ENCODE measurements at regions not wholly inside any gene's neighbourhood (a gene's known extent, or its start where the extent isn't known, plus 50 kb on each side); places are given as distances from the start of the nearest gene placed in this dataset.

DNA sequence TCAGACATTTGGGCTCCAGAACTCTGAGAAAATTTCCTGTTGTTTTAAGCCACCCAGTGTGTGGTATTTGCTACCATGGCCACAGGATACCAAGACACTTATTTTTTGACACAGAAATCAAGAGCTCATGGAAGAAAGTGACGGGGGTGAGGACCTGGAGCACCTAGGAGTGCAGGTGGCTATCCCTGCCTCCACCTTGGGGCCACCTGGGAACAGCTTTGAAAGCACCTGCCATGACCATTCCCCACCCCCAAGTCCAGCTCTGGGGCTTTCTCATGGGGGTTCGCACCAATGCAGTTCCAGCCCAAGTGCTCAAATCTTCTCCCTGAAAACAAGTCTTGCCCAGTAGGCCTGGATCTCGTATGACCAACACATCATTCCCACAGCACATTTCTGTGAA lies 214.9 kb upstream of the IRX1 start:
- Mint-ChIP-seq H3K27me3 (ENCODE audit: low read depth) (no peaks in the 10 kb centered on the region), H3K27ac (ENCODE audit: unreplicated experiment) (no peak overlapping the region), H3K9me3 (peaks cover 3% of the 10 kb centered on the region), H3K4me1 (no peaks in the 10 kb centered on the region), H3K4me3 (no peak overlapping the region), H3K36me3 (ENCODE audit: low read depth) (peaks cover 2% of the 10 kb centered on the region)
- TF ChIP-seq, protein P1, sequence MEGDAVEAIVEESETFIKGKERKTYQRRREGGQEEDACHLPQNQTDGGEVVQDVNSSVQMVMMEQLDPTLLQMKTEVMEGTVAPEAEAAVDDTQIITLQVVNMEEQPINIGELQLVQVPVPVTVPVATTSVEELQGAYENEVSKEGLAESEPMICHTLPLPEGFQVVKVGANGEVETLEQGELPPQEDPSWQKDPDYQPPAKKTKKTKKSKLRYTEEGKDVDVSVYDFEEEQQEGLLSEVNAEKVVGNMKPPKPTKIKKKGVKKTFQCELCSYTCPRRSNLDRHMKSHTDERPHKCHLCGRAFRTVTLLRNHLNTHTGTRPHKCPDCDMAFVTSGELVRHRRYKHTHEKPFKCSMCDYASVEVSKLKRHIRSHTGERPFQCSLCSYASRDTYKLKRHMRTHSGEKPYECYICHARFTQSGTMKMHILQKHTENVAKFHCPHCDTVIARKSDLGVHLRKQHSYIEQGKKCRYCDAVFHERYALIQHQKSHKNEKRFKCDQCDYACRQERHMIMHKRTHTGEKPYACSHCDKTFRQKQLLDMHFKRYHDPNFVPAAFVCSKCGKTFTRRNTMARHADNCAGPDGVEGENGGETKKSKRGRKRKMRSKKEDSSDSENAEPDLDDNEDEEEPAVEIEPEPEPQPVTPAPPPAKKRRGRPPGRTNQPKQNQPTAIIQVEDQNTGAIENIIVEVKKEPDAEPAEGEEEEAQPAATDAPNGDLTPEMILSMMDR (conservative IDR thresholded peaks at IDR 0.05), result no peak
- DNase-seq (ENCODE audit: low read depth, low spot score), result no peak

DNA sequence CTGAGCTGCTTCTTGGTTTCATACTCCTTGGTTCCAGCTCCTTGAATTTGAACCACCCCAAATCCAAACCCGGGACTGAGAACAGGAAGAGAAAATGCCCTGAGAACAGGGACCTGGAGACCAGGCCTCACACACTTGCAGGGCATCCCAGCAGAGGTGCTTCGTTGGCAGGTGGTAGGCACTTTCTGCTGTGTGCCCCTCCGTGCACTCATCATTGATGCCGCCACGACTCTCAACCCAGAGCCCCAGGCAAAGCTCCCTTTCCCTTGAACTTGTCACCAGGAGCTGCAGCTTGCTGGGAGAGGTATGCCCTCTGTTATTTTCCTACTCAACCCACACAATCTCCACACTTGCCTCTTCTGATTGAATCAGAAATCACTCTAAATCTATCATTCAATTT lies 217.8 kb upstream of the IRX1 start:
- Mint-ChIP-seq H3K27ac (ENCODE audit: unreplicated experiment) (no peak overlapping the region), H3K9me3 (peaks cover 7% of the 10 kb centered on the region), H3K36me3 (ENCODE audit: low read depth) (peaks cover 2% of the 10 kb centered on the region), H3K4me3 (no peak overlapping the region), H3K27me3 (ENCODE audit: low read depth) (no peaks in the 10 kb centered on the region), H3K4me1 (no peaks in the 10 kb centered on the region)
- TF ChIP-seq, protein P1 (conservative IDR thresholded peaks at IDR 0.05), result no peak
- DNase-seq (ENCODE audit: low read depth, low spot score), result no peak

DNA sequence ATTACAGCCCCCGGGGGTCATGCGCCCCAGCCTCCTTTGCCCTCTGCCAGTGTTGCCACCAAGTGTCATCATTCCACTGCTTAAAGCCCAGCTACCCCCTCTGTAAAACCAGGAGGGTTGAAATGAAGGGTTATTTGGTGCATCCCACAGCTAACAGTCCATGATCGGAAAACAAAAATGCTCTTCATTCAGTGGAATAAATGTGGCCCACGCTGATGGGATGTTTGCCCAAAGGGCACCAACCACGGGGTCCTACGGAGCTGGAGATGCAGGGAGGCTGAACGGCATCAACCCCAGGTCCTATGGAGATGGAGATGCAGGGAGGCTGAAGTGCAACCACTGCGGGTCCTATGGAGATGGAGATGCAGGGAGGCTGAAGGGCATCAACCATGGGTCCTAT lies 218.5 kb upstream of the IRX1 start:
- no peak for DNase-seq (ENCODE audit: low read depth, low spot score)
- H3K4me3 Mint-ChIP-seq, result no peak overlapping the region
- H3K27me3 Mint-ChIP-seq (ENCODE audit: low read depth), result no peaks in the 10 kb centered on the region
- peaks cover 2% of the 10 kb centered on the region for H3K36me3 Mint-ChIP-seq (ENCODE audit: low read depth)
- TF ChIP-seq, protein P1 (conservative IDR thresholded peaks at IDR 0.05), result no peak
- H3K4me1 Mint-ChIP-seq, result no peaks in the 10 kb centered on the region
- H3K27ac Mint-ChIP-seq (ENCODE audit: unreplicated experiment), result no peak overlapping the region
- H3K9me3 Mint-ChIP-seq, result peaks cover 7% of the 10 kb centered on the region

DNA sequence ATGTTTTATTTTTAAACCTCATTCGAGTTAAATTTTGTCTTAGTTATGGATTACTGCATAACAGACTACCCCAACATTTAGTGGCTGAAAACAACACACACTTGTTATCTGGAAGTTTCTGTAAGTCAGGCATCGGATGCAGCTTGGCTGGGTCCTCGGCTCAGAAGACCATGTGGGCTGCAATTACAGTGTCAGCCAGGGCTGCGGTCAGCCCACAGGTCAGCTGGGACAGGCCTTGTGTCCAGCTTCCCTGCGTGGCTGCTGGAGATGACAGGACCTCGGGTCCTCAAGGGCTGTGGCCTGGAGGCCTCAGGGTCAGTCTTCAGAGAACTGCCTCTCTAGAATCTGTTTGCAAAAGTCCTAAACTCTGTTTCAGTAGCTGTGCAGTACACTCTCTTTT lies 219.0 kb upstream of the IRX1 start:
- H3K27ac Mint-ChIP-seq (ENCODE audit: unreplicated experiment), result no peak overlapping the region
- TF ChIP-seq, protein P1 (conservative IDR thresholded peaks at IDR 0.05), result no peak
- no peak for DNase-seq (ENCODE audit: low read depth, low spot score)
- H3K27me3 Mint-ChIP-seq (ENCODE audit: low read depth), result no peaks in the 10 kb centered on the region
- H3K4me3 Mint-ChIP-seq, result no peak overlapping the region
- peaks cover 7% of the 10 kb centered on the region for H3K9me3 Mint-ChIP-seq
- no peaks in the 10 kb centered on the region for H3K4me1 Mint-ChIP-seq
- peaks cover 2% of the 10 kb centered on the region for H3K36me3 Mint-ChIP-seq (ENCODE audit: low read depth)

DNA sequence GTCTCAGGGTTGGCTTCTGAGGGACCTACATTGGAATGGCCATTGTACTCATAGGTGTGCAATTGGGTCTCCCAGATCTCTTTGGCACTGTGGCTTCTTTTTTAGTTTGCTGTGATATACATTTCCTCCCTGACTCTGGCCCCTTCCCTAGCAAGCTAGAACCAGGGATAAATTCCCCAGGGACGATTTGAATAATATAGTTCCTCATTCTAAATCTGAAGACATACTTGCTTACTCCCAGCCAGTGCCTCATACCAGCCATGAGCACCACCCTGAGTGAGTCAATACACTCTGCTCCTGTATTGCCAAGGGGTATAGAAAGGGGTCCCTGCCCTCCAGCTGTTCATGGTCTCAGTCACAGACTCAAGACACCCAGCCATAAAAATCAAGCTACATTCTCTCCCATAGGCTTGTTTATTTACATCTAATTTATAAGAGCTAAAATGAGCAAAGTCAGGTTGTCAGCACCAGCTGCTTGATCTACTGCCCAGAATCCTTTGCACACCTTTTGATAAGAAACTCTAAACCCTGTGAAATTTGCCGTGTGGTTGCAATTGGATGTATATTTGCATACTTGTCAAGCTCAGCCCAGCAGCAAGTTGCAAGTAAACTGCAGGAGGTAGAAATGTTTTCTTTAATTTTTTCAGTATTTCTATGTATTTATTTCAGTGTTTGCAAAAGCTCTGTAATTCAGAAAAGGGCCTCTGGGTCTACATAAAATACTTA lies 219.9 kb upstream of the IRX1 start:
- DNase-seq (ENCODE audit: low read depth, low spot score), result no peak

More for the DNA sequence above, 219.9 kb upstream of the IRX1 start:
- Mint-ChIP-seq H3K36me3 (ENCODE audit: low read depth) (peaks cover 2% of the 10 kb centered on the region), H3K27ac (ENCODE audit: unreplicated experiment) (no peak overlapping the region), H3K4me3 (no peak overlapping the region), H3K4me1 (no peaks in the 10 kb centered on the region), H3K27me3 (ENCODE audit: low read depth) (no peaks in the 10 kb centered on the region), H3K9me3 (peaks cover 7% of the 10 kb centered on the region)
- TF ChIP-seq, protein P1 (conservative IDR thresholded peaks at IDR 0.05), result no peak
